WTC11 (cell line): ENCODE measurements at regions not wholly inside any gene's neighbourhood (a gene's known extent, or its start where the extent isn't known, plus 50 kb on each side); places are given as distances from the start of the nearest gene placed in this dataset.

Experiments used
- ATAC-seq: fragments of 200-7000 bp; cut with Tn5 transposase; 2 replicates; pipeline ENCODE4 v1.10.0; 2021; ENCODE audit warnings: mild to moderate bottlenecking, moderate library complexity
- CTCF ChIA-PET: fragments of 300-600 bp; sonication (Branson Sonifier 250); formaldehyde crosslinking; loops from one replicate; lab custom pipeline; 2021; ENCODE audit warnings: antibody characterized with exemption; lab: Charles Lee
- POLR2A ChIA-PET: fragments of 350-600 bp; sonication (Branson Sonifier 250); formaldehyde crosslinking; loops from one replicate; lab custom pipeline; 2021; ENCODE audit warnings: antibody characterized with exemption; lab: Charles Lee
- DNase-seq: peaks from one replicate; pipeline ENCODE4 v3.0.0; 2021; ENCODE audit warnings: low spot score
- H3K27ac Mint-ChIP-seq: 2 replicates; pipeline ENCODE4 v1.8.0; 2021; ENCODE audit warnings: mixed read lengths
- H3K27me3 Mint-ChIP-seq: 2 replicates; pipeline ENCODE4 v1.8.0; 2021; ENCODE audit warnings: low read depth, mild to moderate bottlenecking, moderate library complexity, mixed read lengths
- H3K36me3 Mint-ChIP-seq: 2 replicates; pipeline ENCODE4 v1.8.0; 2021; ENCODE audit warnings: mixed read lengths
- H3K4me1 Mint-ChIP-seq: 2 replicates; pipeline ENCODE4 v1.8.0; 2022; ENCODE audit warnings: mixed read lengths
- H3K4me3 Mint-ChIP-seq: 2 replicates; pipeline ENCODE4 v1.8.0; 2021; ENCODE audit warnings: mild to moderate bottlenecking, moderate library complexity, mixed read lengths
- H3K9me3 Mint-ChIP-seq: 2 replicates; pipeline ENCODE4 v1.8.0; 2021; ENCODE audit warnings: mixed read lengths
- CBFB ChIP-seq: sonication (generic); formaldehyde crosslinking; IDR thresholded peaks from 2 replicates; pipeline ENCODE4 v1.8.1; 2022; ENCODE audit warnings: mild to moderate bottlenecking, low read depth, missing genetic modification reagents
- E2F1 ChIP-seq: sonication (generic); formaldehyde crosslinking; IDR thresholded peaks from 2 replicates; pipeline ENCODE4 v1.8.0; 2022; ENCODE audit warnings: mild to moderate bottlenecking, missing genetic modification reagents
- FOXP4 ChIP-seq: sonication (generic); formaldehyde crosslinking; IDR thresholded peaks from 2 replicates; pipeline ENCODE4 v1.8.0; 2022; ENCODE audit warnings: mild to moderate bottlenecking, missing genetic modification reagents
- GRHL2 ChIP-seq: fragments of 250-450 bp; sonication (Bioruptor Pico); IDR thresholded peaks from 2 replicates; pipeline ENCODE4 v1.8.0; 2022; ENCODE audit warnings: mild to moderate bottlenecking, moderate library complexity; ENCODE audit not compliant: insufficient replicate concordance, severe bottlenecking
- HMGA2 ChIP-seq: fragments of 250-450 bp; sonication (Bioruptor Pico); IDR thresholded peaks from 2 replicates; pipeline ENCODE4 v1.4.0; 2021; ENCODE audit warnings: mild to moderate bottlenecking, moderate library complexity
- JAZF1 ChIP-seq: fragments of 250-450 bp; sonication (Bioruptor Pico); IDR thresholded peaks from 2 replicates; pipeline ENCODE4 v1.9.0; 2021; ENCODE audit warnings: moderate library complexity, mild to moderate bottlenecking, inconsistent platforms
- MAX ChIP-seq: sonication (generic); formaldehyde crosslinking; IDR thresholded peaks from 2 replicates; pipeline ENCODE4 v1.8.0; 2022; ENCODE audit warnings: mild to moderate bottlenecking, missing genetic modification reagents
- MXD4 ChIP-seq: fragments of 250-450 bp; sonication (Bioruptor Pico); IDR thresholded peaks from 2 replicates; pipeline ENCODE4 v1.8.0; 2021; ENCODE audit warnings: mild to moderate bottlenecking, moderate library complexity, borderline replicate concordance
- NFE2L1 ChIP-seq: sonication (generic); formaldehyde crosslinking; IDR thresholded peaks from 2 replicates; pipeline ENCODE4 v1.8.1; 2023; ENCODE audit warnings: missing genetic modification reagents
- NFYB ChIP-seq: sonication (generic); formaldehyde crosslinking; conservative IDR thresholded peaks from 2 replicates; pipeline ENCODE4 v1.8.0; 2022; ENCODE audit warnings: low read depth, missing genetic modification reagents
- PRDM15 ChIP-seq: sonication (generic); formaldehyde crosslinking; IDR thresholded peaks from 2 replicates; pipeline ENCODE4 v1.8.0; 2022; ENCODE audit warnings: missing genetic modification reagents
- PREB ChIP-seq: sonication (generic); formaldehyde crosslinking; IDR thresholded peaks from 2 replicates; pipeline ENCODE4 v1.8.1; 2022; ENCODE audit warnings: mild to moderate bottlenecking, missing genetic modification reagents, moderate library complexity, borderline replicate concordance
- PRRX2 ChIP-seq: fragments of 250-450 bp; sonication (Bioruptor Pico); IDR thresholded peaks from 2 replicates; pipeline ENCODE4 v1.8.0; 2021; ENCODE audit warnings: mild to moderate bottlenecking
- STAT6 ChIP-seq: sonication (generic); formaldehyde crosslinking; conservative IDR thresholded peaks from 2 replicates; pipeline ENCODE4 v1.8.1; 2023; ENCODE audit warnings: mild to moderate bottlenecking, low read depth, missing genetic modification reagents, moderate library complexity
- ZBTB43 ChIP-seq: sonication (generic); formaldehyde crosslinking; IDR thresholded peaks from 2 replicates; pipeline ENCODE4 v1.8.1; 2023; ENCODE audit warnings: mild to moderate bottlenecking, missing genetic modification reagents
- ZNF396 ChIP-seq: fragments of 250-450 bp; sonication (Bioruptor Pico); IDR thresholded peaks from 2 replicates; pipeline ENCODE4 v1.8.0; 2021; ENCODE audit warnings: mild to moderate bottlenecking, moderate library complexity, borderline replicate concordance
- ZNF512 ChIP-seq: sonication (generic); formaldehyde crosslinking; IDR thresholded peaks from 2 replicates; pipeline ENCODE4 v1.8.1; 2022; ENCODE audit warnings: missing genetic modification reagents, borderline replicate concordance
- ZNF671 ChIP-seq: fragments of 250-450 bp; sonication (Bioruptor Pico); IDR thresholded peaks from 2 replicates; pipeline ENCODE4 v1.8.0; 2021; ENCODE audit warnings: mild to moderate bottlenecking

GRCh38 chrX:126237524-126237923 is 71.4 kb upstream of the DCAF12L2 start:
- no peak for ATAC-seq
- POLR2A ChIA-PET = no interaction called here
- Mint-ChIP-seq H3K27me3 (no peaks in the 10 kb centered on the region), H3K27ac (no peak overlapping the region), H3K36me3 (no peaks in the 10 kb centered on the region), H3K4me1 (no peaks in the 10 kb centered on the region), H3K9me3 (no peaks in the 10 kb centered on the region)
- no peak for DNase-seq
- no peak for TF ChIP-seq CBFB (CRISPR knock-in tag)
- TF ChIP-seq JAZF1 (CRISPR knock-in tag) = no peak
- TF ChIP-seq PREB = no peak
- no peak for TF ChIP-seq ZNF396 (CRISPR knock-in tag)
- no peak for TF ChIP-seq ZNF512 (CRISPR knock-in tag)
- TF ChIP-seq E2F1 (CRISPR knock-in tag) = no peak
- no peak for TF ChIP-seq ZNF671
- TF ChIP-seq NFE2L1 = no peak
- no peak for TF ChIP-seq PRRX2 (CRISPR knock-in tag)
- no peak for TF ChIP-seq ZBTB43 (CRISPR knock-in tag)
- no peak for TF ChIP-seq NFYB (CRISPR knock-in tag)
- no peak for TF ChIP-seq GRHL2 (CRISPR knock-in tag)
- TF ChIP-seq FOXP4 = no peak
- no peak for TF ChIP-seq MXD4
- no peak for TF ChIP-seq STAT6 (CRISPR knock-in tag)
- TF ChIP-seq HMGA2 (CRISPR knock-in tag) = no peak
- no peak for TF ChIP-seq MAX (CRISPR knock-in tag)
- TF ChIP-seq PRDM15 (CRISPR knock-in tag) = no peak
- TF ChIP-seq, all 79 proteins: peak for 0
- no peak overlapping the region for H3K4me3 Mint-ChIP-seq
- CTCF ChIA-PET = no interaction called here
